ENCODE measurements at regions not wholly inside any gene's neighbourhood (a gene's known extent, or its start where the extent isn't known, plus 50 kb on each side); places are given as distances from the start of the nearest gene placed in this dataset.

DNA sequence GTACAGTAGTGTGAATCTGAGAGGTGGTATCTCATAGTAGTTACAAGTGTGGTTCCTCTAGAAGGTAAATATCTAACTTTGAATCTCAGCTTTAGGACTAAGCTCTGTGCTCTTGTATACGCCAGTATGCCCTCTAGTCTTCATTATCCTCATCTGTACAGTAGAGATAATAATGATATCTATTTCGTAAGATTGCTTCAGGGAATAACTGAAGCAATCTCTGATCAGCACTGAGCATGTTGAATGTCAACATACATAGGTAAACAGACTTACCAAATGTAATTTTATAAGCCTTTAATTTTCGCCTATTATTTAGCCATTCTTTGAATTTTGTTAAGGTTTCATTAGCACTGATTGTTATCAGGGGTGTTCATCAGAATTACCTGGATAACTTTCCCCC is 175.2 kb upstream of the ANKRD50 start:
- no peak for TF ChIP-seq CTCF (conservative IDR thresholded peaks at IDR 0.05)
- TF ChIP-seq EZH2 (IDR thresholded peaks at IDR 0.05; ENCODE audit: low read depth) = no peak
